H1 (cell line): ENCODE measurements at regions not wholly inside any gene's neighbourhood (a gene's known extent, or its start where the extent isn't known, plus 50 kb on each side); places are given as distances from the start of the nearest gene placed in this dataset.

ENCODE experiments used
- BACH1 ChIP-seq: IDR thresholded peaks from 2 replicates; pipeline ENCODE4 v1.6.1; 2012; ENCODE audit warnings: low read length, improper control_type of control experiment
- JUN ChIP-seq: IDR thresholded peaks from 2 replicates; pipeline ENCODE4 v1.6.1; 2011; ENCODE audit warnings: low read depth, mild to moderate bottlenecking, improper control_type of control experiment, low read length
- SUZ12 ChIP-seq: fragments of 200-600 bp; sonication (generic); IDR thresholded peaks from 2 replicates; pipeline ENCODE4 v1.6.1; 2012; ENCODE audit warnings: mild to moderate bottlenecking, inconsistent platforms, low read length, moderate library complexity, mixed read lengths
- ZNF274 ChIP-seq: IDR thresholded peaks from 2 replicates; pipeline ENCODE4 v1.7.0; 2012; ENCODE audit warnings: low read length, borderline replicate concordance; ENCODE audit errors: extremely low read depth

DNA sequence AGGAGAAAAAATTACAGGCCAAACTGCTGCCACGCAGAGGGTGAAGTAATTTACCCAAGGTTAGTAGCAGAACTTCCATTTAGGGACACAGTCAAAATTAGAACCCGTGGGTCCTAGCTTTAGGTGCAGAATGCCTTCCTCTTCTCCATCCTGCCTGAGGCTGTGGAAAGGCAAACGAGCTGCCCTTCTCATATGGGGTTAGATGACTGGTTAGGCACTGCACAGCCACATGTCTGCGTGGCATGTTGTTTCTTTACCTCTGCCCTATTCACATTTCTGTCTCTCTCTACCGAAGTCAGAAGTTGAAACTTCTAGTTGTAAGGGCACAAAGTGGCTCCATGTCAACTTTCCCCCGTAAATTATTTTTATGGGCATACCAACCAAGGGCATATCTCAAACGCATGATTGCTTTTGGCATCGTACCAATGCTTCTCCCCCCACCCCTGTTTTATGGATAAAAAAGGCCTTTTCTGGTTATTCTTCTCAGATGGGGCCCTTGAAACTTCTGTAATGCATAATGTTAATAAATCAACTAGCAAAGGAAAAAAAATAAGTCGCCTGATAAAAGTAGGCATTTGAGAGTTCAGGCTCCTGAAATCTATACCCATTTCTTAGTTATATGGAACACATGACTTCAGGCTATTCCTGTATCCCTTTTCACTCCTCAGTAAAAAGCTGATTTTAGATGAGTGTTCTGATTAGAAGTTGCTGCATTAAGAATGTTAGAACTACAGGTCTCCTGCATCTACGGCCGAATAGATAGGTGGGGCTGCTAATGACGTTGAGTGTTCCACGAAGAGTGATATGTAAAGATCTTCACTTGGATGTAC is 139.6 kb upstream of the NRIP1 start (continued):
- TF ChIP-seq BACH1 (no peak), SUZ12 (no peak), JUN (no peak), ZNF274 (no peak)
